ENCODE measurements at regions not wholly inside any gene's neighbourhood (a gene's known extent, or its start where the extent isn't known, plus 50 kb on each side); places are given as distances from the start of the nearest gene placed in this dataset.

DNA sequence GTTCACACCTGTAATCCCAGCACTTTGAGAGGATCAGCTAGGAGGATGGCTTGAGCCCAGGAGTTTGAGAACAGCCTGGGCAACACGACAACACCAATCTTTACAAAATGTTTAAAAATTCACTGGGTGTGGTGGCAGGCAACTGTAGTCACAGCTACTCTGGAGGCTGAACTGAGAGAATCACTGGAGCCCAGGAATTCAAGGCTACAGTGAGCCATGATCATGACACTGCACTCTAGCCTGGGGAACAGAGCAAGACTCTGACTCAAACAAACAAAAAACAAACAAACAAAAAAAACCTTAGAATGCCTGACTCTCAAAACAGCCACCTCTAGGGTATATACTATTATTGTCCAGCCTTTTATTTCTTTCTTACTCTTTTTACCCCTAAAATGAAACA is 56.5 kb upstream of the PAPSS2 start:
- Histone ChIP-seq H3K14ac (ENCODE audit: low read length) (no peak overlapping the region), H3K4me2 (ENCODE audit: low read length) (no peak overlapping the region), H3K4ac (ENCODE audit: low read depth, low read length) (no peak overlapping the region), H3K79me1 (ENCODE audit: low read length) (no peaks in the 10 kb centered on the region), H2BK12ac (ENCODE audit: low read length) (no peak overlapping the region), H3K4me3 (ENCODE audit: low read depth, low read length) (no peak overlapping the region), H2BK5ac (ENCODE audit: low read depth, low read length, poor library complexity) (no peak overlapping the region), H2AK5ac (ENCODE audit: low read length) (no peak overlapping the region), H3K27me3 (ENCODE audit: insufficient read depth, low read length) (no peaks in the 10 kb centered on the region), H3K23ac (ENCODE audit: low read length) (no peak overlapping the region), H3K9ac (ENCODE audit: low read length) (no peak overlapping the region), H3K36me3 (ENCODE audit: control insufficient read depth in 1 of 2, insufficient read depth in 2 of 2, low read length in 2 of 2) (no peaks in the 10 kb centered on the region), H4K8ac (ENCODE audit: low read depth, low read length) (no peak overlapping the region), H3K27ac (ENCODE audit: low read depth, low read length) (no peak overlapping the region), H4K12ac (ENCODE audit: low read depth, low read length) (no peak overlapping the region), H4K91ac (ENCODE audit: low read depth, low read length) (no peak overlapping the region), H2BK120ac (ENCODE audit: insufficient read depth, low read length, poor library complexity) (no peak overlapping the region), H3K18ac (ENCODE audit: low read length) (no peak overlapping the region), H2AFZ (ENCODE audit: insufficient read depth, low read length, poor library complexity) (no peak overlapping the region), H3K9me3 (ENCODE audit: insufficient read depth, low read depth, low read length) (no peaks in the 10 kb centered on the region), H3K79me2 (ENCODE audit: control insufficient read depth, insufficient read depth, low read length, poor library complexity) (no peaks in the 10 kb centered on the region), H3K4me1 (ENCODE audit: control insufficient read depth in 1 of 2, insufficient read depth in 2 of 2, low read length in 2 of 2) (no peaks in the 10 kb centered on the region)
- no CpG with 5 or more reads among the region's 1 CpG for WGBS (ENCODE audit: extremely low coverage, insufficient coverage, insufficient read length)
- no peak for DNase-seq

- Histone ChIP-seq H4K91ac (ENCODE audit: low read depth, low read length) (no peak overlapping the region), H2AFZ (ENCODE audit: insufficient read depth, low read length, poor library complexity) (no peak overlapping the region), H2BK5ac (ENCODE audit: low read depth, low read length, poor library complexity) (no peak overlapping the region), H4K8ac (ENCODE audit: low read depth, low read length) (no peak overlapping the region), H3K9me3 (ENCODE audit: insufficient read depth, low read depth, low read length) (no peaks in the 10 kb centered on the region), H3K79me2 (ENCODE audit: control insufficient read depth, insufficient read depth, low read length, poor library complexity) (no peaks in the 10 kb centered on the region), H2BK12ac (ENCODE audit: low read length) (no peak overlapping the region), H3K4me3 (ENCODE audit: low read depth, low read length) (no peak overlapping the region), H3K79me1 (ENCODE audit: low read length) (no peaks in the 10 kb centered on the region), H3K27me3 (ENCODE audit: insufficient read depth, low read length) (no peaks in the 10 kb centered on the region), H3K36me3 (ENCODE audit: control insufficient read depth in 1 of 2, insufficient read depth in 2 of 2, low read length in 2 of 2) (no peaks in the 10 kb centered on the region), H3K23ac (ENCODE audit: low read length) (no peak overlapping the region), H3K4me2 (ENCODE audit: low read length) (no peak overlapping the region), H3K18ac (ENCODE audit: low read length) (no peak overlapping the region), H3K9ac (ENCODE audit: low read length) (no peak overlapping the region), H2AK5ac (ENCODE audit: low read length) (no peak overlapping the region), H3K14ac (ENCODE audit: low read length) (no peak overlapping the region), H3K27ac (ENCODE audit: low read depth, low read length) (no peak overlapping the region), H2BK120ac (ENCODE audit: insufficient read depth, low read length, poor library complexity) (no peak overlapping the region), H4K12ac (ENCODE audit: low read depth, low read length) (no peak overlapping the region), H3K4ac (ENCODE audit: low read depth, low read length) (no peak overlapping the region), H3K4me1 (ENCODE audit: control insufficient read depth in 1 of 2, insufficient read depth in 2 of 2, low read length in 2 of 2) (no peaks in the 10 kb centered on the region)
- no CpG with 5 or more reads among the region's 4 CpGs for WGBS (ENCODE audit: extremely low coverage, insufficient coverage, insufficient read length)
- no peak for DNase-seq
Measured at GRCh38 chr10:87603769-87604168, 55.9 kb upstream of the PAPSS2 start.

- H4K12ac ChIP-seq (ENCODE audit: low read depth, low read length), result no peak overlapping the region
- no peak overlapping the region for H3K18ac ChIP-seq (ENCODE audit: low read length)
- H2BK12ac ChIP-seq (ENCODE audit: low read length), result no peak overlapping the region
- no peak overlapping the region for H3K4ac ChIP-seq (ENCODE audit: low read depth, low read length)
- no peak overlapping the region for H2AK5ac ChIP-seq (ENCODE audit: low read length)
- DNase-seq, result no peak
- H2BK5ac ChIP-seq (ENCODE audit: low read depth, low read length, poor library complexity), result no peak overlapping the region
- no peaks in the 10 kb centered on the region for H3K79me2 ChIP-seq (ENCODE audit: control insufficient read depth, insufficient read depth, low read length, poor library complexity)
- H4K8ac ChIP-seq (ENCODE audit: low read depth, low read length), result no peak overlapping the region
- H3K4me3 ChIP-seq (ENCODE audit: low read depth, low read length), result no peak overlapping the region
- no peak overlapping the region for H3K14ac ChIP-seq (ENCODE audit: low read length)
- H3K4me2 ChIP-seq (ENCODE audit: low read length), result no peak overlapping the region
- H3K9ac ChIP-seq (ENCODE audit: low read length), result no peak overlapping the region
- no peaks in the 10 kb centered on the region for H3K79me1 ChIP-seq (ENCODE audit: low read length)
- no peak overlapping the region for H2BK120ac ChIP-seq (ENCODE audit: insufficient read depth, low read length, poor library complexity)
- no peaks in the 10 kb centered on the region for H3K4me1 ChIP-seq (ENCODE audit: control insufficient read depth in 1 of 2, insufficient read depth in 2 of 2, low read length in 2 of 2)
- H2AFZ ChIP-seq (ENCODE audit: insufficient read depth, low read length, poor library complexity), result no peak overlapping the region
- WGBS (ENCODE audit: extremely low coverage, insufficient coverage, insufficient read length), result no CpG with 5 or more reads among the region's 4 CpGs
- no peak overlapping the region for H3K27ac ChIP-seq (ENCODE audit: low read depth, low read length)
- no peaks in the 10 kb centered on the region for H3K36me3 ChIP-seq (ENCODE audit: control insufficient read depth in 1 of 2, insufficient read depth in 2 of 2, low read length in 2 of 2)
- H3K9me3 ChIP-seq (ENCODE audit: insufficient read depth, low read depth, low read length), result no peaks in the 10 kb centered on the region
- H4K91ac ChIP-seq (ENCODE audit: low read depth, low read length), result no peak overlapping the region
- no peak overlapping the region for H3K23ac ChIP-seq (ENCODE audit: low read length)
- H3K27me3 ChIP-seq (ENCODE audit: insufficient read depth, low read length), result no peaks in the 10 kb centered on the region
Measured at GRCh38 chr10:87605628-87606251, 53.9 kb upstream of the PAPSS2 start.

GRCh38 chr10:87608756-87609155 is 50.9 kb upstream of the PAPSS2 start:
- Histone ChIP-seq H3K36me3 (ENCODE audit: control insufficient read depth in 1 of 2, insufficient read depth in 2 of 2, low read length in 2 of 2) (no peaks in the 10 kb centered on the region), H3K79me2 (ENCODE audit: control insufficient read depth, insufficient read depth, low read length, poor library complexity) (no peaks in the 10 kb centered on the region), H3K27me3 (ENCODE audit: insufficient read depth, low read length) (no peaks in the 10 kb centered on the region), H3K18ac (ENCODE audit: low read length) (no peak overlapping the region), H3K9me3 (ENCODE audit: insufficient read depth, low read depth, low read length) (peaks cover 6% of the 10 kb centered on the region), H2BK5ac (ENCODE audit: low read depth, low read length, poor library complexity) (no peak overlapping the region), H3K4ac (ENCODE audit: low read depth, low read length) (no peak overlapping the region), H3K4me2 (ENCODE audit: low read length) (no peak overlapping the region), H2BK12ac (ENCODE audit: low read length) (no peak overlapping the region), H2BK120ac (ENCODE audit: insufficient read depth, low read length, poor library complexity) (no peak overlapping the region), H3K27ac (ENCODE audit: low read depth, low read length) (no peak overlapping the region), H4K8ac (ENCODE audit: low read depth, low read length) (no peak overlapping the region), H2AFZ (ENCODE audit: insufficient read depth, low read length, poor library complexity) (no peak overlapping the region), H3K79me1 (ENCODE audit: low read length) (no peaks in the 10 kb centered on the region), H3K23ac (ENCODE audit: low read length) (no peak overlapping the region), H3K4me3 (ENCODE audit: low read depth, low read length) (no peak overlapping the region), H3K14ac (ENCODE audit: low read length) (no peak overlapping the region), H3K4me1 (ENCODE audit: control insufficient read depth in 1 of 2, insufficient read depth in 2 of 2, low read length in 2 of 2) (no peaks in the 10 kb centered on the region), H4K12ac (ENCODE audit: low read depth, low read length) (no peak overlapping the region), H2AK5ac (ENCODE audit: low read length) (no peak overlapping the region), H3K9ac (ENCODE audit: low read length) (no peak overlapping the region), H4K91ac (ENCODE audit: low read depth, low read length) (no peak overlapping the region)
- WGBS (ENCODE audit: extremely low coverage, insufficient coverage, insufficient read length), result no CpG with 5 or more reads among the region's 4 CpGs
- peak; percentile 18 to 25 for DNase-seq

Data from trophoblast cell (in vitro differentiated cells and primary cell).